HL-60 (cell line): ENCODE measurements at regions not wholly inside any gene's neighbourhood (a gene's known extent, or its start where the extent isn't known, plus 50 kb on each side); places are given as distances from the start of the nearest gene placed in this dataset.

Experiments
- DNase-seq, 2 experiments: peaks; one replicate each; pipeline ENCODE4 v3.0.0-alpha.2; 2010 to 2020; ENCODE audit warnings: low read depth in 1 of 2, low spot score in 1 of 2
- H3K27ac ChIP-seq: fragments of 250-450 bp; sonication (Bioruptor Pico); replicated peaks from 2 replicates; pipeline ENCODE4 v1.5.1; 2020; ENCODE audit warnings: mild to moderate bottlenecking, moderate library complexity
- H3K27me3 ChIP-seq: fragments of 250-450 bp; sonication (Bioruptor Pico); 2 replicates; pipeline ENCODE4 v1.5.1; 2021; ENCODE audit warnings: mild to moderate bottlenecking, moderate library complexity; ENCODE audit not compliant: insufficient read depth, poor library complexity, severe bottlenecking
- H3K4me3 ChIP-seq: replicated peaks from 2 replicates; pipeline ENCODE4 v1.5.1; 2011; ENCODE audit warnings: mild to moderate bottlenecking, control low read depth, low read length; ENCODE audit not compliant: insufficient read depth
- GABPA ChIP-seq: IDR thresholded peaks from 2 replicates; pipeline ENCODE4 v1.6.1; 2012; ENCODE audit warnings: low read depth
- POLR2AphosphoS5 ChIP-seq: IDR thresholded peaks from 2 replicates; pipeline ENCODE4 v1.6.1; 2012; ENCODE audit warnings: low read depth
- SPI1 ChIP-seq: IDR thresholded peaks from 2 replicates; pipeline ENCODE4 v1.6.1; 2012; ENCODE audit warnings: low read depth, mild to moderate bottlenecking, borderline replicate concordance
- TF ChIP-seq, protein P1 (sequence below): IDR thresholded peaks from one replicate; pipeline ENCODE4 v1.5.1; 2011; ENCODE audit warnings: low read length, control low read depth, inconsistent platforms; ENCODE audit not compliant: insufficient read depth
- TF ChIP-seq, protein P2 (sequence below): IDR thresholded peaks from 2 replicates; pipeline ENCODE4 v1.6.1; 2012; ENCODE audit warnings: low read depth; ENCODE audit not compliant: insufficient replicate concordance

DNA sequence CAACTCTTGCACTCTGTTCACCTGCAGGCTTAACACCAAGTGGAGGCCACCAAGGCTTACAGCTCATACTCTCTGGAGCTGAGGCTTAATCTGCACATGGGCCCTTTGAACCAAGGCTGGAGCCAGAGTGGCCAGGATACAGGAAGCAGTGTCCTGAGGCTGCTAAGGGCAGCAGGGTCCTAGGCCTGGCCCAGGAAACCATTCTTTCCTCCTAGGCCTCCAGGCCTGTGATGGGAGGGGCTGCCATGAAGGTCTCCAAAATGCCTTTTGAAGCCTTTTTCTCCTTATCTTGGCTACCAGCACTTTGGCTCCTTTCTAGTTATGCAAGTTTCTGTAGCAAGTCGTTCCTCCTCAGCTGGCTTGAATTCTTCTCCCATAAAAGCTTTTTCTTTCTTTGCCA is 68.0 kb upstream of the GNAI1 start:
- H3K27ac ChIP-seq, result no peak overlapping the region
- no peak for DNase-seq
- TF ChIP-seq, protein P1, sequence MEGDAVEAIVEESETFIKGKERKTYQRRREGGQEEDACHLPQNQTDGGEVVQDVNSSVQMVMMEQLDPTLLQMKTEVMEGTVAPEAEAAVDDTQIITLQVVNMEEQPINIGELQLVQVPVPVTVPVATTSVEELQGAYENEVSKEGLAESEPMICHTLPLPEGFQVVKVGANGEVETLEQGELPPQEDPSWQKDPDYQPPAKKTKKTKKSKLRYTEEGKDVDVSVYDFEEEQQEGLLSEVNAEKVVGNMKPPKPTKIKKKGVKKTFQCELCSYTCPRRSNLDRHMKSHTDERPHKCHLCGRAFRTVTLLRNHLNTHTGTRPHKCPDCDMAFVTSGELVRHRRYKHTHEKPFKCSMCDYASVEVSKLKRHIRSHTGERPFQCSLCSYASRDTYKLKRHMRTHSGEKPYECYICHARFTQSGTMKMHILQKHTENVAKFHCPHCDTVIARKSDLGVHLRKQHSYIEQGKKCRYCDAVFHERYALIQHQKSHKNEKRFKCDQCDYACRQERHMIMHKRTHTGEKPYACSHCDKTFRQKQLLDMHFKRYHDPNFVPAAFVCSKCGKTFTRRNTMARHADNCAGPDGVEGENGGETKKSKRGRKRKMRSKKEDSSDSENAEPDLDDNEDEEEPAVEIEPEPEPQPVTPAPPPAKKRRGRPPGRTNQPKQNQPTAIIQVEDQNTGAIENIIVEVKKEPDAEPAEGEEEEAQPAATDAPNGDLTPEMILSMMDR, result no peak
- TF ChIP-seq, protein P2, sequence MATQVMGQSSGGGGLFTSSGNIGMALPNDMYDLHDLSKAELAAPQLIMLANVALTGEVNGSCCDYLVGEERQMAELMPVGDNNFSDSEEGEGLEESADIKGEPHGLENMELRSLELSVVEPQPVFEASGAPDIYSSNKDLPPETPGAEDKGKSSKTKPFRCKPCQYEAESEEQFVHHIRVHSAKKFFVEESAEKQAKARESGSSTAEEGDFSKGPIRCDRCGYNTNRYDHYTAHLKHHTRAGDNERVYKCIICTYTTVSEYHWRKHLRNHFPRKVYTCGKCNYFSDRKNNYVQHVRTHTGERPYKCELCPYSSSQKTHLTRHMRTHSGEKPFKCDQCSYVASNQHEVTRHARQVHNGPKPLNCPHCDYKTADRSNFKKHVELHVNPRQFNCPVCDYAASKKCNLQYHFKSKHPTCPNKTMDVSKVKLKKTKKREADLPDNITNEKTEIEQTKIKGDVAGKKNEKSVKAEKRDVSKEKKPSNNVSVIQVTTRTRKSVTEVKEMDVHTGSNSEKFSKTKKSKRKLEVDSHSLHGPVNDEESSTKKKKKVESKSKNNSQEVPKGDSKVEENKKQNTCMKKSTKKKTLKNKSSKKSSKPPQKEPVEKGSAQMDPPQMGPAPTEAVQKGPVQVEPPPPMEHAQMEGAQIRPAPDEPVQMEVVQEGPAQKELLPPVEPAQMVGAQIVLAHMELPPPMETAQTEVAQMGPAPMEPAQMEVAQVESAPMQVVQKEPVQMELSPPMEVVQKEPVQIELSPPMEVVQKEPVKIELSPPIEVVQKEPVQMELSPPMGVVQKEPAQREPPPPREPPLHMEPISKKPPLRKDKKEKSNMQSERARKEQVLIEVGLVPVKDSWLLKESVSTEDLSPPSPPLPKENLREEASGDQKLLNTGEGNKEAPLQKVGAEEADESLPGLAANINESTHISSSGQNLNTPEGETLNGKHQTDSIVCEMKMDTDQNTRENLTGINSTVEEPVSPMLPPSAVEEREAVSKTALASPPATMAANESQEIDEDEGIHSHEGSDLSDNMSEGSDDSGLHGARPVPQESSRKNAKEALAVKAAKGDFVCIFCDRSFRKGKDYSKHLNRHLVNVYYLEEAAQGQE, result no peak
- no peak for TF ChIP-seq GABPA
- no peak for TF ChIP-seq POLR2AphosphoS5
- no peak for TF ChIP-seq SPI1
- no peaks in the 10 kb centered on the region for H3K27me3 ChIP-seq
- H3K4me3 ChIP-seq, result no peak overlapping the region

DNA sequence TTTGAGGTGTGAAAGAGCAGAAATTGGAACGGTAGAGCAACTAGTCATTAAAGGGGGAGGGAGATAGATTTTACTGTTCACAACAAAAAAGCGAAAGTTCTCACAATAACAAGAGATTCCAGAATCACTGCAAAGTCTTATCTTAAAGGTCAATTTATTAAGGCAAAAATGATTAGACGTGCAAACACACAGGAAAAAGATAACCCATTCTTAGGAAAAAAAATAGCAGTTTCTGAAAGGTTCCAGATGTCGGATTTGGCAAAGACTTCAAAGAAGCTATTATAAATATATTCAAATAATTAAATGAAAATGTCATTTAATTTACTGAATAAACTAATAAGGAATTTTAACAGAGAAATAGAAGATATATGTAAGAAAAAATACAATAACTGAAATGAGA is 70.8 kb upstream of the GNAI1 start:
- Histone ChIP-seq H3K4me3 (no peak overlapping the region), H3K27ac (no peak overlapping the region), H3K27me3 (no peaks in the 10 kb centered on the region)
- TF ChIP-seq, protein P1, result no peak
- TF ChIP-seq GABPA (no peak), POLR2AphosphoS5 (no peak), SPI1 (no peak)
- TF ChIP-seq, protein P2, result no peak
- DNase-seq, result no peak

DNA sequence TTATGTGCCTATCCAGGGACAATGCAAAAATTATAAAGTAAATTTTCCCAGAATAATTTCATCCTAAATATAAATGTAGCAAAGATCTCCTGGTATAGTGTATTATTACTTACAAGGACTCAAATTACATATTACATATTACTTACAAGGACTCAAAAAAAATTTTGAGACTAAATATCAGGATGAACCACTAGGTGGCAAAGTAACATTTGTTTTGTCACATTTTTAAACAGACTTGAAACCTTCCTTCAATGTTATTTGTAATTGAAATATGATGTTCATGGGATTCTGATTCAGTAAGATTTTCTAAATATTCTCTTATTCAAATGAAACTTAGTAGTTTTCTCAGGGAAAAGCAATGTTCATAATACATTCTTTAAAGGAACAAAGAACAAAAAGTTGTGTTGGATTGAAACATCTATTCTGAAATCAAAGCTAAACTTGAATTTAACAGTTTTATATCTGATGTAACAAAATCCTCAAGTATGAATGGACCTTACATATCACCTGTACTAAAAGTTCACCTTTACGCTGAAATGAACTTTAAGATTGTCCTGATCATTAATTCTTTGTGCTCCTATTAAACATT is 74.3 kb upstream of the GNAI1 start:
- TF ChIP-seq, protein P2, result no peak
- TF ChIP-seq GABPA (no peak), POLR2AphosphoS5 (no peak), SPI1 (no peak)
- TF ChIP-seq, protein P1, result no peak
- H3K27me3 ChIP-seq, result no peaks in the 10 kb centered on the region
- no peak for DNase-seq

More for the DNA sequence above, 74.3 kb upstream of the GNAI1 start:
- H3K27ac ChIP-seq, result no peak overlapping the region
- no peak overlapping the region for H3K4me3 ChIP-seq
